Stimulated activated naive CD8-positive, alpha-beta T cell treated with anti-CD3 and anti-CD28 coated beads, Interleukin-15, Interleukin-2, amounts not matched to agents 100 U/mL and 50 U/mL, for 24 hours (primary cell): ENCODE measurements at regions not wholly inside any gene's neighbourhood (a gene's known extent, or its start where the extent isn't known, plus 50 kb on each side); places are given as distances from the start of the nearest gene placed in this dataset.

Source experiments
- ATAC-seq: fragments of 150-1000 bp; cut with Tn5 transposase; one replicate; pipeline ENCODE4 v1.10.0; 2021
- DNase-seq: peaks from one replicate; pipeline ENCODE4 v3.0.0; 2021

DNA sequence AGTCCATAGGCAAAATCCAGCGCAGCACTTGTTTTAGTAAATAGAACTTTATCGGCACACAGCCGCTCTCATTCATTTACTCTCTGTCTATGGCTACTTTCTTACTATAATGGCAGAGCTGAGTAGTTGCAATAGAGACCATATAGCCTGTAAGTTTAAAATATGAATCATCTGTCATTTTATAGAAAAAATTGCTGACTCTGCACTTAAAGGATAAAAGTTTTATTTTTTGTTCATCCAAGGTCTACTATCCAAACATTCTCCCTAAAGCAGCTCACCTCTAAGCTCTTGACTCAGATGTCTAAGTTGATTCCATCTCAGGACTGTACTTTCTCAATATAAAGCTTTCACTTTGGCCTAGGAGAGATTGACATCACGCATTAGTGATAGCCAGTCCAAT is 825.7 kb downstream of the OLFM4 start:
- no peak for DNase-seq
- ATAC-seq, result no peak

DNA sequence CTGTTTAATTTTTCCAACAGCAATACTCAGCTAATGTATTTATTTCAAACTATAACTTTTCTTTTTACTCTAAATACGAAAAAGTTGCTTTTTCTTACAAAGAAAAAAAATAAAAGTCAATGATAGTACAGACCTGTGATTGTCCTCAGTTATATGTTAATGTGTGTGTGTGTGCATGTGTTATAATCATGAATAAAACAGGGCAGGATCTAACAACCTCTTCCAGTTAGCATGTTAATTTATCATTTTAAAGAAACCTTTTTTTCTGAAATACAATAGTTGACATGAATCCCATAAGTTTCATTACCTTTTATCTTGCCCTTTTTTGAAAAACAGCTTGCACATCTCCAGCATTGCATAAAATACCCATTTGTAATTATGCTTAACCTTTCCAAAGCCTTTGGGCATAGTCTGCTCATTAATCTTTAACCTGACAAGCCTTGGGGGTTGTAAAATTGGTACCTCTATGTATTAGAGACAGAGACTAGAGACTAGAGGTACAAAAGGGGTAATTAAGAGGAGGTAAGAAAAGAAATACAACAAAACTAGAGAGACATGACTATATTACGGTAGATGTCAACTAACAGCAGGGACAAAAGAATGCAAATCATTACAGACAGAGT is 828.1 kb downstream of the OLFM4 start:
- ATAC-seq, result no peak
- DNase-seq, result no peak

DNA sequence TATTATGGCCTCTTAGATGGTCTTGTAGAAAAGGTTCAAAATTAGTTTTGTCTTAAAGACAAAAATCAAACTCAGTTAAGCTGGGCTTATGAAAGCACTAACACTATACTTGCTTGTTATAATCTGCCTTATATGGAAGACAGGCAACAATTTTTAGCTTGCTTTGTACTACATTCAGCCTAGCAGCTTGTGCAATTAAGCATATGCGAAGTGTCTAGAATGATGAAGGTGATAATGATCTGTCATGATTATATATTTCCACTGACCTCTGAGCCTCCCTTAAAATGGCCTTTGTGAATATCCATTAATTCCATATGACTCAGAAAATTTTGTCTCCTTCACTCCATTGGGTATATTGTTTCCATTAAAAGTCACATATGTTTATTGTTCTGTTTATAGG is 834.9 kb downstream of the OLFM4 start:
- DNase-seq (no peak), ATAC-seq (no peak)

DNA sequence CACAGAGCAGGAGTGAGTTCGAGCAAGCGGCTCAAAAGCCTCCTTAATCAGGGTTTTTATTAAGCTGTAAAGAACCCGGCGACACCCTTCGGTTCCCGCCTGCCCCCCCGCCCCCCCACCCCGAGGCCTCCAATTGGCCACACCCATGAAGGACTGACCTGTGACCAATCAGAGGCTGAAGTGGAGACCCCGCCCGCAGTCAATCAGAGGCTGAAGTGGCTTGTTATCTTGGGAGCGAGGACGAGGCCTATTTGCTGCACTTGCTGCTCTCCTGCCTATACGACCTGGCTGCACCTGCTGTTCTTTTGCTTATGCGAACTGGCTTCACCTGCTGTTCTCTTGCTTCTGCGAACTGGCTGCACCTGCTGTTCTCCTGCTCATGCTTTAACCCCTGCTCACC is 844.9 kb downstream of the OLFM4 start:
- no peak for ATAC-seq
- no peak for DNase-seq

DNA sequence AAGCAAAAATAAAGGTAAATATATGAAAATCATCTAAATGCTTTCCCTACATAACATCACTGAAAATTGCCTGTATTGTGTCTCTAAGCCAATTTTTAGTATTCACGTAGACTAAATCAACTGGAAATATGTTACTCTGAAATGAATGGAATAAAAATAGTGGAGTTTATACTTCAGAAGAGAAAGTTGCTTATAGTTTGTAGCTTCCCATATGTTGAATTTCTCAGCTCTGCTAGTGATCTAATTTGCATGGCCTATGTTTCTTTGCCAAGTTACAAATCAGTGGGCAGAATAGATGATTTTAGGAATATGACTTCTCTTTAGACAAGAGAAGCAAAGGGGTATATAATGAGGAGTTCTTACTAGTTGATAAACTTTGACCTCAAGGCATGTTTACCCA is 850.2 kb downstream of the OLFM4 start:
- DNase-seq (no peak), ATAC-seq (no peak)

DNA sequence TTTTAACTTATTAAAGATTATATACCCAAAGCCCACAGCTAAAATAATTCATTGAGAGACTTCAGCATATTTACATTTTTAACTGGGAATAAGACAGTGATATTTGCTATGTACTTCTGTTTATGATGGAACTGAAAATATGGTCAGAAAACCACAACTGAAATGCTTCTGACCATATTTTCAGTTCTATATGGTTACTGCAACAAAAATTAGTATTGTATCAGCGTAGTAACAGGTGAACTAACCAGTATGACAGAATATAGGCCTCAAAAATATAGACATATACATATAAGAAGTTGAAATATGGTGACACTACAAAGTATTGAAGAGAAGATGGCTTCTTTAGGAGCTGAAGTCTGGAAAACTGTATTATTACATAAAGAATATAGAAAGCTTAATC is 857.4 kb downstream of the OLFM4 start:
- no peak for ATAC-seq
- DNase-seq, result no peak

DNA sequence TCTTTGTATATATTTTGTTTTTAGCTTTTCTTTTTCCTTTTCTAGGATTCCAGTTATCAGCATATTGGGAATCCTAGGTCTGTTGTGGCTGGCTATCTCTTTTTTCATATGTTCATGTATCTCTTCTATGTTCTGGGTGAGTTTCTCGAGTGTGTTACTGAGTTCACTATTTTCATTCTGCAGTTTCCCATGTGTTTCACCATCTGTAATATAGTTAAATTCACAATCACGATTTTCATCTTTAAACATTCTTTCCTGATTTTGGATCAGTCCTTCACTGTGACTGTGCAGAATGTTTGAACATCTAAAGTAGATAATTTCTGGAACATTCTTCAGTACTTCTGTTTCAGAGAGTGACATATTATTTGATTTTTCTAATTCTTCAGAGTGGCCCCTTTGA is 862.1 kb downstream of the OLFM4 start:
- ATAC-seq (no peak), DNase-seq (no peak)

DNA sequence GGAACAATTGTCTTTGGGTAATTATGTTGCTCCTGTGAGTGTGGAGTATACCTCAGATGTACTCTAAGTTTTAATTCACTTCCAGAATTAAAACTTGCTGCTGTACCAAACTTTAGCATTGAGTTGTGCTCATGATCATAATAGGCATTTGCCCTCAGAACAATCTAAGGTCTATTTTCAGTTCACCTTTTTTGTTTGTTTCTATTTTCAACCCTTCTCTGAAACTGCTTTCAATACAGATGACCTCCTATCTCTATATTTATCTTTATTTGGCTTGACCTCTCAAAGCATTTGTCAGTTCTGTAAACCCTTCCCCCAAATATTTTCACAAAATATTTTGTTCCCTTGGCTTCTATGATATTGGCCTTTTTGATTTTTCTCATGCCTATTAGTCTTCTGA is 873.0 kb downstream of the OLFM4 start:
- DNase-seq (no peak), ATAC-seq (no peak)

DNA sequence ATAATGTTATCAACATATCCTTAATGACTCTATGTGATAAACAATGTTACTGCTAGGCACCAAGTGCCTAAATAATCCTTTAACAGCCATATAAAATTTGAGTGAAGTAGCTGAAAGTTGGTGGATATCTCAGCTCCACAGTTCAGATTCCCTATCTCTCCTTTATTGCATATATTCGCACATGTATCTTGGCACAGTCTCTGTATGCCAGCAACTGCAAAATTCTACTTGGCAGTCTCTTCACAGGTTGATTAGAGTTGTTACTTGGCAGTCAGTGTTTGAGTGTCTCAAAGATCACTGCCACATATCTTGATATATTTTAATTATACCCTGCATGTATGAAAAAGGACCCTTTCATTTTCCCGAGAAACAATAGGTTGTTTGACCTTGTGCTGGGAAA is 879.3 kb downstream of the OLFM4 start:
- DNase-seq (no peak), ATAC-seq (no peak)

DNA sequence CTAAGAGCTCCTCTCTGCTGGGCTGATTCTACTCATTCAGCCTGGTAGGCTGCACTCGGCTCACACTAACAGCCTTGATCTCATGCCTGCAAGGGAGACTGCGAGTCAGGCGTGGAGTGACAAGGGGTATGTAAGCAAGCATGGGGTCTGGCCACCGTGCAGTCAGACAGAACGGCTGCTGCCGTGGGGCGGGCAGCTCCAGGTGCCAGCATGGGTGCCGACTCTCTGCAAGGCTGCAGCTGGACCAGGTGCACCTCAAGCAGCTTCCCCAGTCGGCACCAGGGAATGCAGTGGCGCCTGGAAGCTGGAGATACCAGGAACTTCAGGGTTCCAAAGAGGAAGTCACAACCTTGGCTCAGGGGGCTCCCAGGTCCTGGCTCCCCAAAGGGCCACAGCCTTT is 892.3 kb downstream of the OLFM4 start:
- no peak for DNase-seq
- no peak for ATAC-seq

DNA sequence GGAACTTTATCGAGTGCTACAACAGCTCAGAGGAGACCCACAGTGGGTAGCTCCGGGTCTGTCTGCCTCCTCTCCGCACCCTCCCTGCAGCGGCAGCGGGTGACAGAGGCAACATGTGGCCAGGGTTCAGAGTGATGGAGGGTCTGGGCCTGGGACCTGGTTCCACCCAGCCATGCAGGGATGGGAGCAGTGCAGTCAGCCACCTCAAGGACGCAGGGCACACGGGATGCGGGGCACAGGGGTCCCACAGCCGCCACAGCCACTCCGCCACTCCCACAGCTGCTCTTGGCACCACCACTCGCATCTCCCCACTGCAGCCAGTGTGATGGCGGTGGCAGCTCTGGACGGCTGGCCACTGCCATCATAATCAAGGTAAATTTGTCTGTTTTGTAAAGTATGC is 892.9 kb downstream of the OLFM4 start:
- ATAC-seq, result peak; percentile 23
- DNase-seq, result no peak

DNA sequence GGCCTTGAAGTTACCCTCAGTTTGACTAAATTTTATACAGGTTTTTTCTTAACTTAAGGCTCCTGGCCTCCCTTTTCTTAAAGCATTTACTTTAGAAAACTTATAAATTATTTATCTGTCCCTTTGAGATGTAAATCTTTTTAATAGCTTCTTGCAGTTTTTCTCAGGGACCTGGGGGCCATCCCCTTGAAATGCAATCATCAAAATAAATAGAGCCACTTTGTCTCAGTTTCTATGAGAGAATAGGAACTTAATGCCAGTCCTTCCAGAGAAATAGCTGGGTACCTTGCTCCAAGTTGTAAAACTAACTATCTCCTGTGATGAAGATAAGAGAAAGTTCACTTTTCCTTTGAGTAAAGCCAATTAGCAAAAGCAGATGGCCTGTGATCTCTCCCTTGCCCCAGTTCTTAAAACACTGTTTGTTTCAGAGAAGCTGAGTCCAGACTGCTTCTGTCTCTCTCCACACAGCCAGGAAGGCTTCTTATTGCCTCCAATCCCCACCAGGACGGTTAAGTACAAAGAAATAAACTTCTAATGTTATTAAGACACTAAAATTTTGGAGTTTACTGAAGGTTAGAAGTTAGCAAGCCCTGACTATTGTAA is 913.1 kb downstream of the OLFM4 start:
- ATAC-seq, result no peak
- DNase-seq, result no peak

DNA sequence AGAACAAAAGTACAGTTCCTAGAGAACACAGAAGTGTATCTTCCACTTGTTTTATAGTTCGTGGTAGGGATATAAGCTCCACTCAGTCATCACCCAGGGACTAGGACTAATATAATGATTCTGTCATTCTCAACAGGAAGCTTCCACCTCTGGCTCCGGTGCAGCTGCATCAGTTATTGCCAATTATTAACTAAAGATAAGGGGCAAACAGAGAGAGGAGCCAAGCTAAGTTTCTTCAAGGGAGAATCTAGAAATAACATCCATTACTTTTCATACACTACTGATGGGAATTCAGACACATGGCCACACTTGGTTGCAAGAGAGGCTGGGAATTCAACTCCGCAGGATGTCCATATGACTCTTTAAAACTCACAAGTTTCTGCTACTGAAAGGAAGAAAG is 917.9 kb downstream of the OLFM4 start:
- ATAC-seq (no peak), DNase-seq (no peak)

DNA sequence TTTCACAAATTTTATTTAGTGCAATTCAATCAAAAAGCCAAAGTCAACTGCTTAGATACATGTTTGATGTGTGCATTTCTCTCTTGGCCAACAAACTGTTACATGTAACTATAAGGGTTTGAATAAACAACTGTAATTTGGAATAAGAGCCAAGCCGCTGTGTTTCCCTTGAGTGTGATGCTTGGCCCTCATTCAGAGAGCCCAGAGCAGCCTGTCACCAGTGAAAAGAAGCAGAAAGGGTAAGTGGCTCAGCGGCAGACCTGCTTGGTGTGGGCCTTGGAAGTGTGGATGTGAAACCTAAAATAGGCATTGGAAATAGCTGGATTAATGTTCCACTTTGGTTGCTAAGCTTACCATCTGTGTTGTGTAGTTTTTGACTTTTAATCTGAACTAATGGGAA is 924.6 kb downstream of the OLFM4 start:
- DNase-seq (no peak), ATAC-seq (no peak)
